WTC11 (cell line): ENCODE measurements at regions not wholly inside any gene's neighbourhood (a gene's known extent, or its start where the extent isn't known, plus 50 kb on each side); places are given as distances from the start of the nearest gene placed in this dataset.

Source experiments
- SMAD4 ChIP-seq: sonication (generic); formaldehyde crosslinking; IDR thresholded peaks from 2 replicates; pipeline ENCODE4 v1.8.0; 2022; ENCODE audit warnings: mild to moderate bottlenecking, missing genetic modification reagents
- TF ChIP-seq, protein P1 (sequence below): fragments of 200-600 bp; IDR thresholded peaks from 2 replicates; pipeline ENCODE4 v1.8.0; 2022; ENCODE audit warnings: antibody characterized with exemption
- TF ChIP-seq, protein P2 (sequence below): sonication (generic); formaldehyde crosslinking; IDR thresholded peaks from 2 replicates; pipeline ENCODE4 v1.8.1; 2022; ENCODE audit warnings: low read depth, missing genetic modification reagents, borderline replicate concordance

DNA sequence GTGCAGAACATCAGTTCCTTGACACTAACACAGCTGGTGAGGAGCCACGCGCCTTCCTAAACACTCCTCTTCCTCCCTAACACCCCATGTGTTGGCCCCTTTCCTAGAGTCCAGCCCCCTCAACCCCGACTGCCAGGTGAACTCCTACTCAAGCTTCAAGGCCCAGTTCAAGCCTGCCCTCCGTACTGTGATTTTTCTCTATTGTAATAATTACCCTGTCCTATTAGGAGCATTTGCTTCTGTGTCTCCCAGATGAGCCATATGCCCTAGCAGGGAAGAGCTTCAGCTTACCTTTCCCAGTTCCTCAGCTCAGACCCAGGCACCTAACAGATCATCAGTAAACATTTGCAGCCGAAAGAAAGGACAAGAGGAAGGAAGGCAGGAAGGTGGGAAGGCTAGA, 130.6 kb upstream of the SALL3 start:
- no peak for TF ChIP-seq SMAD4 (CRISPR knock-in tag)
- TF ChIP-seq, protein P1, sequence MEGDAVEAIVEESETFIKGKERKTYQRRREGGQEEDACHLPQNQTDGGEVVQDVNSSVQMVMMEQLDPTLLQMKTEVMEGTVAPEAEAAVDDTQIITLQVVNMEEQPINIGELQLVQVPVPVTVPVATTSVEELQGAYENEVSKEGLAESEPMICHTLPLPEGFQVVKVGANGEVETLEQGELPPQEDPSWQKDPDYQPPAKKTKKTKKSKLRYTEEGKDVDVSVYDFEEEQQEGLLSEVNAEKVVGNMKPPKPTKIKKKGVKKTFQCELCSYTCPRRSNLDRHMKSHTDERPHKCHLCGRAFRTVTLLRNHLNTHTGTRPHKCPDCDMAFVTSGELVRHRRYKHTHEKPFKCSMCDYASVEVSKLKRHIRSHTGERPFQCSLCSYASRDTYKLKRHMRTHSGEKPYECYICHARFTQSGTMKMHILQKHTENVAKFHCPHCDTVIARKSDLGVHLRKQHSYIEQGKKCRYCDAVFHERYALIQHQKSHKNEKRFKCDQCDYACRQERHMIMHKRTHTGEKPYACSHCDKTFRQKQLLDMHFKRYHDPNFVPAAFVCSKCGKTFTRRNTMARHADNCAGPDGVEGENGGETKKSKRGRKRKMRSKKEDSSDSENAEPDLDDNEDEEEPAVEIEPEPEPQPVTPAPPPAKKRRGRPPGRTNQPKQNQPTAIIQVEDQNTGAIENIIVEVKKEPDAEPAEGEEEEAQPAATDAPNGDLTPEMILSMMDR, result no peak
- TF ChIP-seq, protein P2, sequence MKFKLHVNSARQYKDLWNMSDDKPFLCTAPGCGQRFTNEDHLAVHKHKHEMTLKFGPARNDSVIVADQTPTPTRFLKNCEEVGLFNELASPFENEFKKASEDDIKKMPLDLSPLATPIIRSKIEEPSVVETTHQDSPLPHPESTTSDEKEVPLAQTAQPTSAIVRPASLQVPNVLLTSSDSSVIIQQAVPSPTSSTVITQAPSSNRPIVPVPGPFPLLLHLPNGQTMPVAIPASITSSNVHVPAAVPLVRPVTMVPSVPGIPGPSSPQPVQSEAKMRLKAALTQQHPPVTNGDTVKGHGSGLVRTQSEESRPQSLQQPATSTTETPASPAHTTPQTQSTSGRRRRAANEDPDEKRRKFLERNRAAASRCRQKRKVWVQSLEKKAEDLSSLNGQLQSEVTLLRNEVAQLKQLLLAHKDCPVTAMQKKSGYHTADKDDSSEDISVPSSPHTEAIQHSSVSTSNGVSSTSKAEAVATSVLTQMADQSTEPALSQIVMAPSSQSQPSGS (CRISPR knock-in tag), result no peak
